ENCODE measurements at regions not wholly inside any gene's neighbourhood (a gene's known extent, or its start where the extent isn't known, plus 50 kb on each side); places are given as distances from the start of the nearest gene placed in this dataset.

DNA sequence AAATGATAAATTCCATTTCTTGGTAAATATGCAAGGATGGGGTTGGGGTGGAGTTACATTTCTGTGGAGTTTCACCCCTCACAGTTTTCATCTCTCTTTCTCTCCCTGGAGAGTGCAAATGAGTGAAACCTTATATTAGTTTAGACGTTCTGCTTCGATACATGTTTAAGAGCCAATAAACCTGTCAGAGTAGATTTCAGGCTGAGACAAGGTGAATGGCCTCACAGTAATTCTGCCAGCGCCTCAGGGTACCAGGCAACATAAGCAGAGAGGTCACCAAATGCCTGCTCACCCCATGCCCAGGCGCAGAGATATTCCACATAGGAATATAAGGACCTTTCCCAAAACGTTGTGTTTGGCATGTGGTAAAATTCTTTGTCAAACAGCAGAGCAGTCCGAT, 154.9 kb upstream of the VLDLR start:
- TF ChIP-seq, protein P1, sequence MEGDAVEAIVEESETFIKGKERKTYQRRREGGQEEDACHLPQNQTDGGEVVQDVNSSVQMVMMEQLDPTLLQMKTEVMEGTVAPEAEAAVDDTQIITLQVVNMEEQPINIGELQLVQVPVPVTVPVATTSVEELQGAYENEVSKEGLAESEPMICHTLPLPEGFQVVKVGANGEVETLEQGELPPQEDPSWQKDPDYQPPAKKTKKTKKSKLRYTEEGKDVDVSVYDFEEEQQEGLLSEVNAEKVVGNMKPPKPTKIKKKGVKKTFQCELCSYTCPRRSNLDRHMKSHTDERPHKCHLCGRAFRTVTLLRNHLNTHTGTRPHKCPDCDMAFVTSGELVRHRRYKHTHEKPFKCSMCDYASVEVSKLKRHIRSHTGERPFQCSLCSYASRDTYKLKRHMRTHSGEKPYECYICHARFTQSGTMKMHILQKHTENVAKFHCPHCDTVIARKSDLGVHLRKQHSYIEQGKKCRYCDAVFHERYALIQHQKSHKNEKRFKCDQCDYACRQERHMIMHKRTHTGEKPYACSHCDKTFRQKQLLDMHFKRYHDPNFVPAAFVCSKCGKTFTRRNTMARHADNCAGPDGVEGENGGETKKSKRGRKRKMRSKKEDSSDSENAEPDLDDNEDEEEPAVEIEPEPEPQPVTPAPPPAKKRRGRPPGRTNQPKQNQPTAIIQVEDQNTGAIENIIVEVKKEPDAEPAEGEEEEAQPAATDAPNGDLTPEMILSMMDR (tag by site-specific recombination; IDR thresholded peaks at IDR 0.05): no peak
- TF ChIP-seq ZNF24 (tag by site-specific recombination; IDR thresholded peaks at IDR 0.05) (no peak), ZNF660 (tag by site-specific recombination; IDR thresholded peaks at IDR 0.05) (no peak), TCF7L2 (IDR thresholded peaks at IDR 0.05; ENCODE audit: borderline replicate concordance, low read depth, low read length) (no peak), ZNF37A (tag by site-specific recombination; IDR thresholded peaks at IDR 0.05) (no peak), HOXA7 (CRISPR knock-in tag; IDR thresholded peaks at IDR 0.05; ENCODE audit: borderline replicate concordance) (no peak)
- TF ChIP-seq, protein P2, sequence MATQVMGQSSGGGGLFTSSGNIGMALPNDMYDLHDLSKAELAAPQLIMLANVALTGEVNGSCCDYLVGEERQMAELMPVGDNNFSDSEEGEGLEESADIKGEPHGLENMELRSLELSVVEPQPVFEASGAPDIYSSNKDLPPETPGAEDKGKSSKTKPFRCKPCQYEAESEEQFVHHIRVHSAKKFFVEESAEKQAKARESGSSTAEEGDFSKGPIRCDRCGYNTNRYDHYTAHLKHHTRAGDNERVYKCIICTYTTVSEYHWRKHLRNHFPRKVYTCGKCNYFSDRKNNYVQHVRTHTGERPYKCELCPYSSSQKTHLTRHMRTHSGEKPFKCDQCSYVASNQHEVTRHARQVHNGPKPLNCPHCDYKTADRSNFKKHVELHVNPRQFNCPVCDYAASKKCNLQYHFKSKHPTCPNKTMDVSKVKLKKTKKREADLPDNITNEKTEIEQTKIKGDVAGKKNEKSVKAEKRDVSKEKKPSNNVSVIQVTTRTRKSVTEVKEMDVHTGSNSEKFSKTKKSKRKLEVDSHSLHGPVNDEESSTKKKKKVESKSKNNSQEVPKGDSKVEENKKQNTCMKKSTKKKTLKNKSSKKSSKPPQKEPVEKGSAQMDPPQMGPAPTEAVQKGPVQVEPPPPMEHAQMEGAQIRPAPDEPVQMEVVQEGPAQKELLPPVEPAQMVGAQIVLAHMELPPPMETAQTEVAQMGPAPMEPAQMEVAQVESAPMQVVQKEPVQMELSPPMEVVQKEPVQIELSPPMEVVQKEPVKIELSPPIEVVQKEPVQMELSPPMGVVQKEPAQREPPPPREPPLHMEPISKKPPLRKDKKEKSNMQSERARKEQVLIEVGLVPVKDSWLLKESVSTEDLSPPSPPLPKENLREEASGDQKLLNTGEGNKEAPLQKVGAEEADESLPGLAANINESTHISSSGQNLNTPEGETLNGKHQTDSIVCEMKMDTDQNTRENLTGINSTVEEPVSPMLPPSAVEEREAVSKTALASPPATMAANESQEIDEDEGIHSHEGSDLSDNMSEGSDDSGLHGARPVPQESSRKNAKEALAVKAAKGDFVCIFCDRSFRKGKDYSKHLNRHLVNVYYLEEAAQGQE (tag by site-specific recombination; IDR thresholded peaks at IDR 0.05): no peak
